ENCODE measurements at regions not wholly inside any gene's neighbourhood (a gene's known extent, or its start where the extent isn't known, plus 50 kb on each side); places are given as distances from the start of the nearest gene placed in this dataset.

- no peak for TF ChIP-seq TAF1 (IDR thresholded peaks at IDR 0.05; ENCODE audit: low read depth, low read length)
- no peak for TF ChIP-seq POLR2A (IDR thresholded peaks at IDR 0.05; ENCODE audit: low read depth, low read length)
- no peak for TF ChIP-seq POLR2AphosphoS5 (IDR thresholded peaks at IDR 0.05; ENCODE audit: low read depth, low read length)
- no peak for TF ChIP-seq POU2F2 (IDR thresholded peaks at IDR 0.05; ENCODE audit: low read depth, low read length)
- no peak for TF ChIP-seq SPI1 (IDR thresholded peaks at IDR 0.05; ENCODE audit: low read depth, low read length)
Measured at GRCh38 chr13:106393776-106394175, 141.7 kb downstream of the EFNB2 start.

Data from GM12891 (cell line).